Sigmoid colon (tissue), 6 donors: ENCODE measurements at regions not wholly inside any gene's neighbourhood (a gene's known extent, or its start where the extent isn't known, plus 50 kb on each side); places are given as distances from the start of the nearest gene placed in this dataset.
"Not testable (repeated sequence)": the region's sequence is repeated elsewhere in the genome, so short reads cannot be mapped to it uniquely, and the experiment has no call there.

Source experiments
- DNase-seq: peaks from one replicate; pipeline ENCODE4 v3.0.0-alpha.2; 2019
- H3K27ac ChIP-seq, 4 donors: fragments of 200-600 bp; sonication (generic); one replicate each; pipeline ENCODE4 v1.5.1; 2016 to 2019; ENCODE audit warnings: mild to moderate bottlenecking in 1 of 4
- H3K27me3 ChIP-seq, 3 donors: fragments of 200-600 bp; sonication (generic); one replicate each; pipeline ENCODE4 v1.5.1; 2019; ENCODE audit warnings: mild to moderate bottlenecking in 1 of 3
- H3K36me3 ChIP-seq, 4 donors: fragments of 200-600 bp; sonication (generic); one replicate each; pipeline ENCODE4 v1.5.1; 2016 to 2019
- H3K4me1 ChIP-seq, 4 donors: fragments of 200-600 bp; sonication (generic); one replicate each; pipeline ENCODE4 v1.5.1; 2017 to 2019
- H3K4me3 ChIP-seq, 4 donors: fragments of 200-600 bp; sonication (generic); one replicate each; pipeline ENCODE4 v1.5.1; 2017 to 2019; ENCODE audit warnings: mild to moderate bottlenecking in 2 of 4, moderate library complexity in 1 of 4
- H3K9me3 ChIP-seq, 4 donors: fragments of 200-600 bp in 3 of 4; sonication (generic) in 3 of 4; one replicate each; pipeline versions ENCODE4 v1.5.1 to v1.6.1; 2013 to 2019
- CTCF ChIP-seq, 4 experiments: fragments of 450-650 bp in 3 of 4; fragments of 200-600 bp in 1 of 4; IDR thresholded peaks; one replicate each; pipeline ENCODE4 v1.5.1; 2016 to 2019; ENCODE audit warnings: antibody characterized with exemption in 4 of 4, mild to moderate bottlenecking in 3 of 4, moderate library complexity in 2 of 4
- EP300 ChIP-seq, 4 donors: sonication (generic); formaldehyde crosslinking; IDR thresholded peaks; one replicate each; pipeline ENCODE4 v1.6.1; 2017; ENCODE audit warnings: antibody characterized with exemption in 4 of 4
- POLR2A ChIP-seq, 2 donors: fragments of 450-650 bp; IDR thresholded peaks; one replicate each; pipeline ENCODE4 v1.6.1; 2016; ENCODE audit warnings: antibody characterized with exemption in 2 of 2, mild to moderate bottlenecking in 2 of 2, moderate library complexity in 2 of 2
- POLR2AphosphoS5 ChIP-seq, 4 donors: sonication (generic); formaldehyde crosslinking; IDR thresholded peaks; one replicate each; pipeline ENCODE4 v1.6.1; 2017; ENCODE audit warnings: antibody characterized with exemption in 4 of 4
- WGBS, 2 donors: extraction: QIAGEN DNeasy Blood & Tissue Kit; methylation state at CpG; one replicate each; pipeline ENCODE4 v1.1.7; 2013; 5-methylcytosine and 5-hydroxymethylcytosine counted together
- intact Hi-C: fragments of 100-400 bp; cut with DNase I; formaldehyde crosslinking; loops from one replicate; pipeline ENCODE4 v1.15.1; 2023
- donor health status: healthy with polysubstance abuse.
- donor health status: healthy.

GRCh38 chr21:17264182-17264581, 248.7 kb upstream of the CXADR start:
- 24 to 48% methylated on average over 2 of the region's 2 CpGs for WGBS, 2 donors
- intact Hi-C loops, result loop anchor here (10.0 kb wide), 2 partner anchors 1179 to 1369 kb away; no protein-coding TSS in a partner anchor
- Histone ChIP-seq H3K27me3 (no peaks in the 10 kb centered on the region), H3K27ac (no peak overlapping the region), H3K4me3 (no peak overlapping the region), H3K36me3 (no peaks in the 10 kb centered on the region), H3K9me3 (no peaks in the 10 kb centered on the region), H3K4me1 (no peaks in the 10 kb centered on the region)
- TF ChIP-seq CTCF (IDR thresholded peaks at IDR 0.05) (no peak), POLR2A (IDR thresholded peaks at IDR 0.05) (no peak), EP300 (IDR thresholded peaks at IDR 0.05) (no peak), POLR2AphosphoS5 (IDR thresholded peaks at IDR 0.05) (no peak)
- DNase-seq, result no peak

DNA sequence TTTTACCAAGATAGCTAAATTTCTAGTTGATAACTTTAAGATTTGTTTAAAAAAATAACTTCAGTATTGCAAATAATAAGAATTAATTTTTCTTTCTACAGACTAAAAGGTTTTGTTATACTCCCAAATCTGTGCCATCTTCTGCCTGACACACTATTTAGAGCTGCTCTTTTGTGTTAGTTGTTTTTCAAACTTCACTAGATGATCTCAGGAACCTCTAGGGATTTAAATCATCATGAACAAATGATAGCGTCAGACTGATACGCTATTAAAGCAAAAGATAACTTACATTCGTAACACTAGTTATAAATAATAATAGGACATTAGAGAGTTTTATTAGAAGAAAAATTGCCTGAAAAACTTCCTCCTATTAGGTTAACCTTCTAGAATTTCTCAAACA, 243.1 kb upstream of the CXADR start:
- intact Hi-C loops, result loop anchor here (10.0 kb wide), 2 partner anchors 1185 to 1375 kb away; no protein-coding TSS in a partner anchor
- DNase-seq, result no peak
- H3K27ac ChIP-seq, result no peak overlapping the region
- no peaks in the 10 kb centered on the region for H3K9me3 ChIP-seq
- no peak overlapping the region for H3K4me3 ChIP-seq
- H3K36me3 ChIP-seq, result no peaks in the 10 kb centered on the region
- no peaks in the 10 kb centered on the region for H3K27me3 ChIP-seq
- no peaks in the 10 kb centered on the region for H3K4me1 ChIP-seq
- WGBS, 2 donors, result 86 to 87% methylated on average over 3 of the region's 3 CpGs
- TF ChIP-seq EP300 (IDR thresholded peaks at IDR 0.05), result no peak
- no peak for TF ChIP-seq CTCF (IDR thresholded peaks at IDR 0.05)
- no peak for TF ChIP-seq POLR2AphosphoS5 (IDR thresholded peaks at IDR 0.05)
- no peak for TF ChIP-seq POLR2A (IDR thresholded peaks at IDR 0.05)

DNA sequence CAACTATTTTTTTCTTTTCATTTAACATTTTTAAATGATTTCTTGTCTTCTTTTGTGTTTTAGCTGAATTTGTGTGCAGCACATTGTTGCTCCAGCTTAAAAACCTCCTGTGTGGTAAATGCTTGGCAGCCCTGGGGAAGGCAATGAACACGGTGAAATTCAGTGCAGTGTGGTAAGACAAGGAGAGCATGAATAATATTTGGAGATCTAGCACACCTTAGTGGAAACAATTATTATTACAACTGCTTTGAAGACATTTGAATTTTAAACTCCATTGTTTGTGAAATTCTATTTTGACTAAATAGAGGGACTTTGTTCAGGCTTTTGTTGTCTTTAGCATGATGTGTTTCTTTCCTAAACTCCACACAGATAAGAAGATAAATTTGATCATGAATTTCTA, 242.6 kb upstream of the CXADR start:
- TF ChIP-seq CTCF (IDR thresholded peaks at IDR 0.05) (peak; percentile 51 to 60 (median 56)), EP300 (IDR thresholded peaks at IDR 0.05) (no peak)
- Histone ChIP-seq H3K4me3 (no peak overlapping the region), H3K36me3 (no peaks in the 10 kb centered on the region), H3K9me3 (no peaks in the 10 kb centered on the region), H3K27me3 (no peaks in the 10 kb centered on the region), H3K4me1 (no peaks in the 10 kb centered on the region), H3K27ac (no peak overlapping the region)
- intact Hi-C loops, result no loop called here
- peak; percentile 75 for DNase-seq
- WGBS, 2 donors, result 1 to 2% methylated on average over 1 of the region's 1 CpG

GRCh38 chr21:17279663-17280062, 233.2 kb upstream of the CXADR start:
- DNase-seq, result no peak
- no peaks in the 10 kb centered on the region for H3K36me3 ChIP-seq
- H3K4me1 ChIP-seq, result no peaks in the 10 kb centered on the region
- WGBS, 2 donors, result 79 to 89% methylated on average over 3 of the region's 3 CpGs
- TF ChIP-seq EP300 (IDR thresholded peaks at IDR 0.05) (no peak), POLR2AphosphoS5 (IDR thresholded peaks at IDR 0.05) (no peak), POLR2A (IDR thresholded peaks at IDR 0.05) (no peak), CTCF (IDR thresholded peaks at IDR 0.05) (no peak)
- H3K27ac ChIP-seq, result no peak overlapping the region
- intact Hi-C loops, result no loop called here
- no peaks in the 10 kb centered on the region for H3K27me3 ChIP-seq
- no peak overlapping the region for H3K4me3 ChIP-seq
- peaks cover 0 to 7% (median 0%) of the 10 kb centered on the region in 4 donors for H3K9me3 ChIP-seq

DNA sequence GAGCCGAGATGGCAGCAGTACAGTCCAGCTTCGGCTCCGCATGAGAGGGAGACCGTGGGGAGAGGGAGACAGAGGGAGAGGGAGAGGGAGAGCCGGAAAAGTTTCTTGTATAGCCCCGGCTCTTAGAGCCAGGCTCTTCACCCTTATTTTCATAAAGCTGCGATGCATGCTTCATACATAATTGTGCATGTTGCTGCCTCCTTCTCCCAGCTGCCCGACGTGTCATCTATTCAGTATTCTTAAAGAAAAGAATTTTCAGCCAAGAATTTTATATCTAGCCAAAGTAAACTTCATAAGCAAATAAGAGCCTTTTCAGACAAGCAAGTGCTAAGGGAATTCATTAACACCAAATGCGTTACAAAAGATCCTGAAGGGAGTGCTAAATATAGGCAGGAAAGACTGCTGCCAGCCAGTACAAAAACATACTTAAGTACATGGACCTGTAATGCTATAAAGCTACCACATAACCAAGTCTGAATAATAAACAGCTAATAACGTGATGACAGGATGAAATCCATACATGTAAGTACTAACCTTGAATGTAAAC, 219.8 kb upstream of the CXADR start:
- H3K36me3 ChIP-seq, H3K4me3 ChIP-seq, H3K4me1 ChIP-seq, intact Hi-C loops, H3K27me3 ChIP-seq, H3K27ac ChIP-seq, DNase-seq: not testable (repeated sequence)
- WGBS, 2 donors, result 89 to 91% methylated on average over 11 of the region's 11 CpGs
- peaks cover 0 to 17% (median 1%) of the 10 kb centered on the region in 4 donors for H3K9me3 ChIP-seq
